ENCODE measurements at regions not wholly inside any gene's neighbourhood (a gene's known extent, or its start where the extent isn't known, plus 50 kb on each side); places are given as distances from the start of the nearest gene placed in this dataset.

GRCh38 chr13:40213779-40214178 is 452.7 kb downstream of the FOXO1 start:
- Histone ChIP-seq H3K4me3 (ENCODE audit: low read depth, low read length) (no peak overlapping the region), H3K27me3 (ENCODE audit: control insufficient read depth, insufficient read depth, low read length) (no peaks in the 10 kb centered on the region), H3K9me3 (ENCODE audit: control insufficient read depth, insufficient read depth, low read length) (no peaks in the 10 kb centered on the region), H3K27ac (ENCODE audit: low read depth, low read length) (no peak overlapping the region), H3K4me1 (ENCODE audit: control insufficient read depth, insufficient read depth, low read length) (no peaks in the 10 kb centered on the region), H3K36me3 (ENCODE audit: control insufficient read depth, insufficient read depth, low read length) (no peaks in the 10 kb centered on the region)
- DNase-seq (ENCODE audit: low read depth in 4 of 6, low spot score in 6 of 6): no peak

- no peak for DNase-seq (ENCODE audit: low read depth in 4 of 6, low spot score in 6 of 6)
- 100% methylated on average over 1 of the region's 1 CpG for WGBS (ENCODE audit: insufficient coverage)
- Histone ChIP-seq H3K36me3 (ENCODE audit: control insufficient read depth, insufficient read depth, low read length) (no peaks in the 10 kb centered on the region), H3K4me1 (ENCODE audit: control insufficient read depth, insufficient read depth, low read length) (no peaks in the 10 kb centered on the region), H3K4me3 (ENCODE audit: low read depth, low read length) (no peak overlapping the region), H3K9me3 (ENCODE audit: control insufficient read depth, insufficient read depth, low read length) (no peaks in the 10 kb centered on the region), H3K27ac (ENCODE audit: low read depth, low read length) (no peak overlapping the region), H3K27me3 (ENCODE audit: control insufficient read depth, insufficient read depth, low read length) (no peaks in the 10 kb centered on the region)
These were observed 451.1 kb downstream of the FOXO1 start for GRCh38 chr13:40215311-40215710.

DNA sequence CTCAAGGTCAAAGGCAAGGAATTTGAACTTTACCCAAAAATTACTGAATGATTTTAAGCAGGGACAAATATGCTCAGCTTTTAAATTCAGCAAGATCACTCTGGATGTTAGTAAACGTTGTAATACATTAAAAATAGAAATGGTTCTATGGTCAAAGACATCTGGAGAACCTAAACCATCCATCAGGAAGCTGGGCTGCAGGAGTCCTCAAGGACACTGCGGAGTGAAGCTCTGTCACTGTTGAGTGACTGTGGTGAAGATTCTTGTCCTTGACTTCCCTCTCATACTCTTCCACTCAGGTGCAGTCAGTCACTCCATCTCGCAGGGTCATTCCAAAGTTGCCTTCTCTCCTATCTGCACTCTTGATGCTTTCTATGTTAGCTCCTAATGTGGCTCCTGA is 450.7 kb downstream of the FOXO1 start:
- Histone ChIP-seq H3K27ac (ENCODE audit: low read depth, low read length) (no peak overlapping the region), H3K36me3 (ENCODE audit: control insufficient read depth, insufficient read depth, low read length) (no peaks in the 10 kb centered on the region), H3K4me3 (ENCODE audit: low read depth, low read length) (no peak overlapping the region), H3K4me1 (ENCODE audit: control insufficient read depth, insufficient read depth, low read length) (no peaks in the 10 kb centered on the region), H3K27me3 (ENCODE audit: control insufficient read depth, insufficient read depth, low read length) (no peaks in the 10 kb centered on the region), H3K9me3 (ENCODE audit: control insufficient read depth, insufficient read depth, low read length) (no peaks in the 10 kb centered on the region)
- 100% methylated on average over 1 of the region's 3 CpGs for WGBS (ENCODE audit: insufficient coverage)
- no peak for DNase-seq (ENCODE audit: low read depth in 4 of 6, low spot score in 6 of 6)

DNA sequence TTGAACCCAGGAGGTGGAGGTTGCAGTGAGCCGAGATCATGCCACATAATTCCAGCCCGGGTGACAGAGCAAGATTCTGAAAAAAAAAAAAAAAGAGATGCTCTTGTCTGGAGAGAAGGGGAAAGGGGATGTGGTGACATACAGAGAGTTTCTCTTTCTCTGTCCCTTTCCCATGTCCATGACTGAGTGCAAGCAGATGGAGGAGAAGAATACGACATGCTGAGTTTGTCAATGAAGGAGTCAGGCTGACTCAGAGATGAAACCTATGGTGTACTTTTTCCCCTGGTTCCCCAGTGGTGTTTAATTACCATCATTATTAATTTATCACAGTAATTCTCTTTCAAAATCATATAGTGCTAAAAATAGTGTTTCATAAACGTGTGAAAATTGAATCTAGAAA is 448.8 kb downstream of the FOXO1 start:
- Histone ChIP-seq H3K9me3 (ENCODE audit: control insufficient read depth, insufficient read depth, low read length) (no peaks in the 10 kb centered on the region), H3K27ac (ENCODE audit: low read depth, low read length) (no peak overlapping the region), H3K4me1 (ENCODE audit: control insufficient read depth, insufficient read depth, low read length) (no peaks in the 10 kb centered on the region), H3K4me3 (ENCODE audit: low read depth, low read length) (no peak overlapping the region), H3K27me3 (ENCODE audit: control insufficient read depth, insufficient read depth, low read length) (no peaks in the 10 kb centered on the region), H3K36me3 (ENCODE audit: control insufficient read depth, insufficient read depth, low read length) (no peaks in the 10 kb centered on the region)
- 68% methylated on average over 2 of the region's 4 CpGs for WGBS (ENCODE audit: insufficient coverage)
- DNase-seq (ENCODE audit: low read depth in 4 of 6, low spot score in 6 of 6): peak in 1 of 6 donors; percentile 23

GRCh38 chr13:40220299-40220935 is 446.0 kb downstream of the FOXO1 start:
- Histone ChIP-seq H3K9me3 (ENCODE audit: control insufficient read depth, insufficient read depth, low read length) (no peaks in the 10 kb centered on the region), H3K27ac (ENCODE audit: low read depth, low read length) (no peak overlapping the region), H3K27me3 (ENCODE audit: control insufficient read depth, insufficient read depth, low read length) (no peaks in the 10 kb centered on the region), H3K36me3 (ENCODE audit: control insufficient read depth, insufficient read depth, low read length) (no peaks in the 10 kb centered on the region), H3K4me1 (ENCODE audit: control insufficient read depth, insufficient read depth, low read length) (no peaks in the 10 kb centered on the region), H3K4me3 (ENCODE audit: low read depth, low read length) (no peak overlapping the region)
- no peak for DNase-seq (ENCODE audit: low read depth in 4 of 6, low spot score in 6 of 6)
- WGBS (ENCODE audit: insufficient coverage): 92% methylated on average over 6 of the region's 12 CpGs

DNA sequence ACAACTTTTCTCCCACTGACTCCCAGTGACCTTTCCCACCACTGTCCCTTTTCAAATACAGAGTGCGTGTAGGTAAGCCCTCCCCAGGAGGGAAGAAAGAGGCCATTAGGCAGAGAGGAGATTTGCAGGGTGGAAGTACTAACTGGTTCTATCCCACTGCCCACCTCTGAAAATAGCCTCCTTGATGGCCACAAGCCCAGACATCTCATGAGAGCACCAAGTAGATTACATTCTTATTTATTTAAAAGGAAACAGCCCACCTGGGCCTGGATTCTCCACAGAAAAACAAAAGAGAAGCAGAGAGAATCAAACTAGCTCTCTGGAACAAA is 445.3 kb downstream of the FOXO1 start:
- Histone ChIP-seq H3K36me3 (ENCODE audit: control insufficient read depth, insufficient read depth, low read length) (no peaks in the 10 kb centered on the region), H3K9me3 (ENCODE audit: control insufficient read depth, insufficient read depth, low read length) (no peaks in the 10 kb centered on the region), H3K4me3 (ENCODE audit: low read depth, low read length) (no peak overlapping the region), H3K27ac (ENCODE audit: low read depth, low read length) (peak overlapping the region; percentile 5), H3K4me1 (ENCODE audit: control insufficient read depth, insufficient read depth, low read length) (no peaks in the 10 kb centered on the region), H3K27me3 (ENCODE audit: control insufficient read depth, insufficient read depth, low read length) (no peaks in the 10 kb centered on the region)
- DNase-seq (ENCODE audit: low read depth in 4 of 6, low spot score in 6 of 6): peak in 1 of 6 donors; percentile 20
- WGBS (ENCODE audit: insufficient coverage): no CpG with 5 or more reads among the region's 1 CpG

- WGBS (ENCODE audit: insufficient coverage): 39% methylated on average over 7 of the region's 10 CpGs
- H3K4me1 ChIP-seq (ENCODE audit: control insufficient read depth, insufficient read depth, low read length): no peaks in the 10 kb centered on the region
- no peak for DNase-seq (ENCODE audit: low read depth in 4 of 6, low spot score in 6 of 6)
- no peak overlapping the region for H3K4me3 ChIP-seq (ENCODE audit: low read depth, low read length)
- H3K27me3 ChIP-seq (ENCODE audit: control insufficient read depth, insufficient read depth, low read length): no peaks in the 10 kb centered on the region
- H3K27ac ChIP-seq (ENCODE audit: low read depth, low read length): no peak overlapping the region
- H3K36me3 ChIP-seq (ENCODE audit: control insufficient read depth, insufficient read depth, low read length): no peaks in the 10 kb centered on the region
- no peaks in the 10 kb centered on the region for H3K9me3 ChIP-seq (ENCODE audit: control insufficient read depth, insufficient read depth, low read length)
These were observed 444.8 kb downstream of the FOXO1 start for GRCh38 chr13:40221460-40222201.

DNA sequence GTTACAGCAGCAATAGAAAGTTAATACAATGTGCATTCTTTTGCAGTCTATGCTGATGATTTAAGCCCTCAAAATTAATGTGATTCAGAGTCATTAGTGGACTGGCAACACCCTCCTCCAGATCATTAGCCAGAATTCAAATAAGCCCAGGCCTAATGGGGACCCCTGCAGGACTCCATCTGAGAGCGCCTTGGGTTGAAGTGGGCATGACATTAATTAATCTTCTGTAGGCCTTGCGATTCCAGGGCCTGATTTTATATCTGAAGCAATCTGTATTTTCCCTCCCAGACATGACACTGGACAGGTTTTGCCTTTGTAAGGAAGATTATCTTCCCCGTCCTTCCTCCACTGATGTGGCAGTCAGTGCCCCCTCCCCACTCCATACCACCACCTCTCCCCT is 442.9 kb downstream of the FOXO1 start:
- H3K27ac ChIP-seq (ENCODE audit: low read depth, low read length): no peak overlapping the region
- H3K4me3 ChIP-seq (ENCODE audit: low read depth, low read length): no peak overlapping the region
- WGBS (ENCODE audit: insufficient coverage): 68% methylated on average over 2 of the region's 3 CpGs
- H3K9me3 ChIP-seq (ENCODE audit: control insufficient read depth, insufficient read depth, low read length): no peaks in the 10 kb centered on the region
- peak in 1 of 6 donors; percentile 54 for DNase-seq (ENCODE audit: low read depth in 4 of 6, low spot score in 6 of 6)
- no peaks in the 10 kb centered on the region for H3K27me3 ChIP-seq (ENCODE audit: control insufficient read depth, insufficient read depth, low read length)
- H3K4me1 ChIP-seq (ENCODE audit: control insufficient read depth, insufficient read depth, low read length): no peaks in the 10 kb centered on the region
- H3K36me3 ChIP-seq (ENCODE audit: control insufficient read depth, insufficient read depth, low read length): no peaks in the 10 kb centered on the region

DNA sequence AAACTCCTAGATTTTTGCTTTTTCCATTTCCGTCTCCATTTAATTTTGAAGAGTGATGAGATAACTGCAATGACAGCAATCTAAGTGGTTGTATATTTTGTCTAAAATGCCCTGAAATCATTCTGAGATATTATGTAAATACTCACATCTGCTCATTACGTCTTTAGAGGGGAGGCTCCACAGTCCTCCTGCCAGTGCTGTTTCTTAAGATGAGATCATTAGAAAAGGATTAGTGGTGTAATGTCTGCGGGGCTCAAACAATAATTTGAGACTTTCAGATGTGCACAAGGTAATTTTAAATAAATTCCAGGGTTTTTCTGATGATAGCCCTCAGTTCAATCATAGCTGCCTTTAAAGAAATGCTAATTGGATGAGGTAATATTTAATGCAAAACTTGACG is 437.9 kb downstream of the FOXO1 start:
- no peaks in the 10 kb centered on the region for H3K4me1 ChIP-seq (ENCODE audit: control insufficient read depth, insufficient read depth, low read length)
- no peak overlapping the region for H3K27ac ChIP-seq (ENCODE audit: low read depth, low read length)
- no peak overlapping the region for H3K4me3 ChIP-seq (ENCODE audit: low read depth, low read length)
- H3K36me3 ChIP-seq (ENCODE audit: control insufficient read depth, insufficient read depth, low read length): no peaks in the 10 kb centered on the region
- no CpG with 5 or more reads among the region's 4 CpGs for WGBS (ENCODE audit: insufficient coverage)
- DNase-seq (ENCODE audit: low read depth in 4 of 6, low spot score in 6 of 6): no peak
- H3K27me3 ChIP-seq (ENCODE audit: control insufficient read depth, insufficient read depth, low read length): no peaks in the 10 kb centered on the region
- H3K9me3 ChIP-seq (ENCODE audit: control insufficient read depth, insufficient read depth, low read length): no peaks in the 10 kb centered on the region

- Histone ChIP-seq H3K9me3 (ENCODE audit: control insufficient read depth, insufficient read depth, low read length) (no peaks in the 10 kb centered on the region), H3K27me3 (ENCODE audit: control insufficient read depth, insufficient read depth, low read length) (no peaks in the 10 kb centered on the region), H3K36me3 (ENCODE audit: control insufficient read depth, insufficient read depth, low read length) (no peaks in the 10 kb centered on the region), H3K27ac (ENCODE audit: low read depth, low read length) (no peak overlapping the region), H3K4me3 (ENCODE audit: low read depth, low read length) (no peak overlapping the region), H3K4me1 (ENCODE audit: control insufficient read depth, insufficient read depth, low read length) (no peaks in the 10 kb centered on the region)
- WGBS (ENCODE audit: insufficient coverage): no CpG with 5 or more reads among the region's 2 CpGs
- no peak for DNase-seq (ENCODE audit: low read depth in 4 of 6, low spot score in 6 of 6)
These were observed 437.5 kb downstream of the FOXO1 start for GRCh38 chr13:40228990-40229389.
